ENCODE measurements at regions not wholly inside any gene's neighbourhood (a gene's known extent, or its start where the extent isn't known, plus 50 kb on each side); places are given as distances from the start of the nearest gene placed in this dataset.

DNA sequence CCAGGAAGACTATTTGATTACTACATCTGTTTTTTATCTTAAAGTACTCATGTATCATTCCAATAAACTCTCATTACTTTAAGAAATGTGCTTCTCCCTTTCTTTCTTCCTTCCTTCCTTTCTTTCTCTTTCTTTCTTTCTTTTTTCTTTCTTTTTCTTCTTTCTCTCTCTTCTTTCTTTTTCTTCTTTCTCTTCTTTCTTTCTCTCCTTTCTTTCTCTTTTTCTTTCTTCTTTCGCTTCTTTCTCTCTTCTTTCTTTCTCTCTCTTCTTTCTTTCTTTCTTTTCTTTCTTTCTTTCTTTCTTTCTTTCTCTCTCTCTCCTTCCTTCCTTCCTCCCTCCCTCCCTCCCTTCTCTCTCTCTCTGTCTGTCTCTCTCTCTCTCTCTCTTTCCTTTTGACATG, 298.6 kb upstream of the ANKH start:
- TF ChIP-seq EZH2 (IDR thresholded peaks at IDR 0.05; ENCODE audit: borderline replicate concordance, low read depth, low read length, poor library complexity, severe bottlenecking), result no peak
- TF ChIP-seq, protein P1, sequence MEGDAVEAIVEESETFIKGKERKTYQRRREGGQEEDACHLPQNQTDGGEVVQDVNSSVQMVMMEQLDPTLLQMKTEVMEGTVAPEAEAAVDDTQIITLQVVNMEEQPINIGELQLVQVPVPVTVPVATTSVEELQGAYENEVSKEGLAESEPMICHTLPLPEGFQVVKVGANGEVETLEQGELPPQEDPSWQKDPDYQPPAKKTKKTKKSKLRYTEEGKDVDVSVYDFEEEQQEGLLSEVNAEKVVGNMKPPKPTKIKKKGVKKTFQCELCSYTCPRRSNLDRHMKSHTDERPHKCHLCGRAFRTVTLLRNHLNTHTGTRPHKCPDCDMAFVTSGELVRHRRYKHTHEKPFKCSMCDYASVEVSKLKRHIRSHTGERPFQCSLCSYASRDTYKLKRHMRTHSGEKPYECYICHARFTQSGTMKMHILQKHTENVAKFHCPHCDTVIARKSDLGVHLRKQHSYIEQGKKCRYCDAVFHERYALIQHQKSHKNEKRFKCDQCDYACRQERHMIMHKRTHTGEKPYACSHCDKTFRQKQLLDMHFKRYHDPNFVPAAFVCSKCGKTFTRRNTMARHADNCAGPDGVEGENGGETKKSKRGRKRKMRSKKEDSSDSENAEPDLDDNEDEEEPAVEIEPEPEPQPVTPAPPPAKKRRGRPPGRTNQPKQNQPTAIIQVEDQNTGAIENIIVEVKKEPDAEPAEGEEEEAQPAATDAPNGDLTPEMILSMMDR (conservative IDR thresholded peaks at IDR 0.05; ENCODE audit: low read depth, low read length), result no peak
